HG02610 (cell line): ENCODE measurements at regions not wholly inside any gene's neighbourhood (a gene's known extent, or its start where the extent isn't known, plus 50 kb on each side); places are given as distances from the start of the nearest gene placed in this dataset.

Source experiments
- ATAC-seq: cut with Tn5 transposase; IDR thresholded peaks from one replicate; pipeline ENCODE4 v1.9.1; 2021; ENCODE audit warnings: mild to moderate bottlenecking, moderate library complexity; ENCODE audit not compliant: unreplicated experiment

DNA sequence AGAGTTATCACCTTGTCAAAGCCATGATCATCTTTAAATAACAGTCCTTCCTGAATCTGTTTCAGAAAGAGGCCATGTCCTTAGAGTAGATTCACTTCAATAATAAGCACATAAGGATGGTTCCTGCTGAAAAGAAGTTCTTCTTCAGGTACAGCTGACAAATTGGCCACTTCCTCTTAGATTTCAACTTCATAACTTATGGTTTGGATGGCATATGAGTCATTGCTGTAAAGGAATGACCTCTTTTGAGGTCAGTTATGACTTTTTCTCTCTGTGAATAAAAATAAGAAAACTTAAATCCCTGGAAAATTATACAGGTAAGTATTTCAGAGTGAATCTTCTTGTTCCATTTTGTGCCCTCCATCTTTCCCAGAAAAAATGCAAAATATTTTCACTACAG, 555.3 kb upstream of the ZNF462 start:
- ATAC-seq = no peak

DNA sequence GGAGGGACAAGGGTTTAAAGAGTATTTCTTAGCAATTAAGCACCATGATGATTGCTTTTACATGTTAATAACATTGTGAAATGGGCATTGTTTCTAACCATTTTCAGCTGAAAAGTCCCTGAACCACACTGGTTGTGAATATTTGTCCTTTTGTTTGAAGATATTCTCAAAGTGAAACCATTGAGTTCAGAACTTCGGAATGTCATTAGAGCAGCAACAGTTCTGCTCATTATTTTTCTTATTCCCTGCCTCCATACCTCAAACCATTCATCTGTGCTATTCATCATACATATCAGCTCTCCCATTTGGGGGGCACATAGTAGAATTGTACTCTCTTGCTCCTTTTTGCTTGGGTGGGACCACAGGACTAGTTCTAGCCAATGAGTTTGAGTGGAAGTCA, 553.0 kb upstream of the ZNF462 start:
- no peak for ATAC-seq

DNA sequence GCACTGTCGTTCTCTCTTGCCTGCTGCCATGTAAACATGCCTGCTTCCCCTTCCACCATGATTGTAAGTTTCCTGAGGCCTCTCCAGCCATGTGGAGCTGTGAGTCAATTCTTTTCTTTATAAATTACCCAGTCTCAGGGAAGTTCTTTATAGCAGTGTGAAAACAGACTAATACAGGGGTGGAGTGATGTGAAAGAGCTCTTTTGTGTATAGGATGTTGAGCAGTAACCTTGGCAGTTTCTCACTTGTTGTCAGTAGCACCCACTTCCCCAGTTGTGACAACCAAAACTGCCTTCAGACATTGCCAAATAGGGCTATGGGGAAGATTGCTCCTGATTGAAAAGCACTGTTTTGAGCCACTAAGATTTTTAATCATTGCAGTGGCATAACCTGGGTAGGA, 552.2 kb upstream of the ZNF462 start:
- ATAC-seq = no peak

DNA sequence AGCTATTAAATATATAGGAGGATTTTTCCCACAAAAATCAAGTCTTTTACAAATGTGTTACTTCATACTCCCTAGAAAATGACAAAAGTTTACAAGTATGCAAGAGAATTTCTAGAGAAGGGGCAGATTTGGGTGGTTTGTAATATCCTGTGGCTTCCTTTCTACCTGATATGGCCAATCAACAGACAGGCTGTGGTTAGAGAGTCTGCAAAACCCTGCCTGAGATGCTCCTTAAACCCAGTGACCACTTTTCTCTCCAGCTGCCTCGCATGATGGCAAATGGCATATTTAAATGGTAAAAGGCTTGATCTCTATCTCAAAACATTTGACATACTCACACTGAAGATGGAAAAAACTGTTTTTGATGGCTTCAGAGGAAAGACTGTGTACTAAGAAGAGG, 550.1 kb upstream of the ZNF462 start:
- ATAC-seq = no peak

DNA sequence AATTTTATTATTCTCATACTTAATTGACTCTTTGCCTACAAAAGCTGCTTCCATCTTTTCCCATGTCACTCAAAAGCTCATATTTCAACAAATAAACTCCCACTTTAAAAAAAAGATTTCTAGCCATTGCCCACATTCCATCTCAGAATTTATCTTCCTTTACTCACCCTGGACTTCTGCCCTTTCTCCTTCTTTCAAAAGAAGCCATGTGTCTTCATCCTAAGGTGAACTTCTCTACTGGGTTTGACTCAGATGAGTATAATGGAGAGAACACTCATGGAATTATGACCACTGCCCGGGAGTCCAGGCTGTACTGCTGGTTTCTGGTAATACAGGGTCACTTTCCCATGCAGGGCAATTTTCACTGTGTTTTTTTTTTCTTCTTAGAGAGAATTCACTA, 548.5 kb upstream of the ZNF462 start:
- no peak for ATAC-seq

DNA sequence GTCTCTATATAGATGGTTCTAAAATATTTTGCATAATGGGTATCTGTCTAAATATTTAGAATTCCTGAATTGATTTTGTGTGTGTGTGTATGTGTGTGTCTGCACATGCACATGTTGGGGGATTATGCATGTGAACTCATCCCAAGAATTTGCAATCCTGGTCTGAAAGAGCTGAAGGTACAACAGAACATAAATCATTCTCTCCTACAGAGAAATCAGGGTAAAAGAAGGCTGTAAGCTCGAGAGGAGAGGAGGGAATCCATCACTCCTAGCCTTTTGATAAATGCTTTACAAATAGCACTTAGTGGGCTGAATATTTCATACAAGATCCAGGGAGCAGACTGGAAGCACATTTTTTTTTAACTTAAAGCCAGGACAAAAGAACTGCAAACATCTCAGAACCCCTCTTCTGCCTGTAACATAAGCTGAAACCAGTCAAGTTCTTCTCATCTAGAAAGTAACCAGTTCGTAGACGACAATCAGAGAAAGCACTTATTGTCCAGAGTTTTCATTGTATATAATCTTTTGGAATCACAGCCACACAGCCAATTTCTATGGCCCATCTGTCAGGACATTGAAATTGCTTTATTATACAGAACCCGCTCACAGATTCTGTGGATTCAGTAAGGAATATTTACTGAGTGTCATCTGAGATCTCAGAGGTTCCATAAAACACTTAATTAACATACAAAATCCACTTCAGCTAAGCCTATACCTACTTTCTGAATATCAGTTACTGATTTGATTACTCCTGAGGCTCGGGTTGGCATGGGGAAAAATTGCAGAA, 541.4 kb upstream of the ZNF462 start:
- no peak for ATAC-seq

DNA sequence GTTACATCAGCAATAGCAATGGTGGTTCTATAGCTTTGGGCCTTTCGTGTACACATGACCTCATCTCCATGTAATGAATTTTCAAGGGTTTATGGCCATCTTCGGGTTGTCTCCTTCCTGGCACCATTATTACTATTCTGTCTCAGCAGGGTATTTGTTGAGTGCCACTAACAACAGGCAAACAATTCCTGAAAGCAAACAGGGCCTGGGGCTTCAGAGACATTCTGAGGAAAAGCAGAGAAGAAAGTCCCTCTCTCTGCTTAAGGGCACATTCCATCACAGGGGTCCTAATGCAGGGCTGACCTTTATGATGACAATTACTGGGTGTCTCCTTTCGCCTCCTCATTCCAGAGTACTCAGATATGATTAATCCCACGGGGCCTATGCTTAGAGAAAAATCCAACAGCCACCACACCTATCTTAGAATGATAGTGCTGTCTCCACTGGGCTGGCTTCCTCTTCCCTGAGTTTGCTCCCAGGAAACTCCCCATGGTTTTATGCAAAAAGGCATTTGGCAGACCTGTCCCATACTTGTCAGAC, 540.2 kb upstream of the ZNF462 start:
- no peak for ATAC-seq

DNA sequence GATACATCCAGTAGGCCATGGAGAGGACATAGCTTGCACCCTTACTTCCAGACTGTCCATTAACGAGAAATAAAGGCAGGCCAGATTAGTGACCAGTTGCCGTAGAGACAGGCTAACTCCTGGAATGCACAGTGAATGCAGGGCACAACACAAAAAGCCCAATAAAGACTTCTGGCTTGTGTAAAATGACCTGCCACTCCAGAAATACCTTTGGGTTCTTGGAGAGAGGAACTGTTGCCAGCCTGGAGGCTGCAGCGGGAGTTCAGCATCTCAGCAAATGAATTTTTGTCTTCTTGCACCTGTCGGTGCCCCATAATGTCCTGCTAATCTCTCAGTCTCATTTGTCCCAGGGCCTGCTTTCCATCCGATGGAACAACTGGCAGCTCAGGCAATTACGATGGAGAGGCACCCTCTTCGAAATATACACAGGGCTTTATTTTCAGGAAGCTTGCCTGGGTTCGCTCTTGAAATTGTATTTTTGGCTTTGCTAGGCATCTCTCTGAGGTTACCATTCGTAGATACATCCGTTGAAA, 538.8 kb upstream of the ZNF462 start:
- ATAC-seq = no peak

DNA sequence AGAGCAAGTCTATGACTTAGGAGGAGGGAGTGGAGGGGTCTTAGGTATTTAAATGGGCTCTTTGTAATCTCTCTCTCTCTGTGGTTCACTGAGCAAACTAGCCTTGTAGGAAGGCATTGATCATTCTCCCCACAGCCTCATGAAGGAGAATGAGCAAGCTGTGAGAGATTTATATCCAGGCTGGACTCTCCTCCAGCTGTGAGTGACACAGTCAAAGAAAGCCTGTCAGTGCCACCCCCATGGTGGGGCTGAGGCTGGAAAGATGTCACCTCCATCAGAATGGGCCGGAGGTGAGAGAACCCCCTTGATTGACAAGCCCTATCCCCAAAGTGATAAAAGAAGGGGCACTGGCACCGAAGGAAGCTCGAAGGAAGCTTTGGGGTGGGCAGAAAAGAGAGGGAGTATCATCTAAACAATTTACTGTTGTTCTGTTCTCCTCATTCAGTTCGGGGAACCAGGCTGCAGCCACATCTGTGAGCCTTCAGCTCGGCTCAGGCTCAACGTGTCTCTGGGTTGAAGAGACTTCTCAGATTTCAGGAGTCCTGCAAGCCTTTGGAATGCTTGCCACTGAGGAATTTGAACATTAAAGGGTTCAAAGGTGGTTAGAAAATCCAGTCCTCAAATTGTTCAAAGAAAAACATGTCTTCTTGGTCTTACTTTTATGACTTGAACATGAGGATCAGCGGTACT, 538.2 kb upstream of the ZNF462 start:
- no peak for ATAC-seq

DNA sequence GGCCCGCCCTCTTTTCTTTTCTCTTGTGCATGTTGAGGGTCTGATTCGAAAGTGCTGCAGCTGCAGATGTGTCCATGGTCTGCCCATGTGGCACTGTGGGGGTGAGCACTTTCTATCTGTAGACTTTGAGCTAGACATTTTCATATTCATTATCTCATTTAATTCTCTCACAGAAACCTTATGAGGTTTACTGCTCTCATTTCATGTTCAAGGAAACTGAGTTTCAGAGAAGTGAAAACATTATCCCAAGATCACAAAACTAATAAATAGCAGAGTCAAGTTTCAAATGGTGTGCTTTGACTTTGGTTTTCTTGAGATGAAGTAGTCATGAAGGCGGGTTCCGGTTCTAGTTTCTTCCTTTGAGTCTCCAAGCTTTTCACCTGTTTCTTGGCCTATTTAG, 536.5 kb upstream of the ZNF462 start:
- ATAC-seq = no peak

DNA sequence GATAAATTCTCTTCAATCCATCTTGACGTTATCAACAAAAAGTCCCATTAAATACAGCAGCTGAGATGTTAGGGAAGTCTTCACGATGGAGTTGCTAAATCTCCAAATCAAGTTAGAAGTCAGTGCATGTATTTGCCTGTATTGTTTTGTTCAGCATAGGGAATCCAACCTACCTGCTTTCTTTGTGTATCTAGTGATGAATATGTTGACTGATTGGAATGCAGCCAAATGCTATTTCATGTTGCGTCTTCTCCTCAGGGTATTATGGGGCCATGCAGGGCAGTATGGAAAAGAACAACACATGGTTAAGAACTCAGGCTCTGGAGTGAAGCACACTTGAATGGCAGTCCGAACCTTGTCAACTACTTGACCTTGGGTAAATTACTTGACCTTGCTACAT, 529.5 kb upstream of the ZNF462 start:
- no peak for ATAC-seq

DNA sequence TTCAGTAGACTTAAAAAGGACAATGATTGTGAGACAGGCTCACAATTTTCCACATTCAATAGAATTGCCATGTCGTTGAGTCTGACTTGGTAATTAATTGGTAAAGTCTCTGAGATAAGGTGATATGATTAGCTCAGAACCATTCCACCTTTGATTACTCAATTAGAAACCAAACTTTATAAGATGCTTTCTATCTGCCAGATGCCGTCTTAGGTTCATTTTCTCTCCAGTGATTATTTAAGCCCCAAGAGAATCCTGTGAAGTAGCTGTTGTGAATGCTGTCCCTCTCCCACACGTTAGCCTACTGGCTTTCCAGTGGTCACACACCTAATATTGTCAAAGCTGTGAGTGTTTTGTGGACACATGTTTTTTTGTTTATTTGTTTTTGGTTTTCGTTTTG, 528.9 kb upstream of the ZNF462 start:
- no peak for ATAC-seq

DNA sequence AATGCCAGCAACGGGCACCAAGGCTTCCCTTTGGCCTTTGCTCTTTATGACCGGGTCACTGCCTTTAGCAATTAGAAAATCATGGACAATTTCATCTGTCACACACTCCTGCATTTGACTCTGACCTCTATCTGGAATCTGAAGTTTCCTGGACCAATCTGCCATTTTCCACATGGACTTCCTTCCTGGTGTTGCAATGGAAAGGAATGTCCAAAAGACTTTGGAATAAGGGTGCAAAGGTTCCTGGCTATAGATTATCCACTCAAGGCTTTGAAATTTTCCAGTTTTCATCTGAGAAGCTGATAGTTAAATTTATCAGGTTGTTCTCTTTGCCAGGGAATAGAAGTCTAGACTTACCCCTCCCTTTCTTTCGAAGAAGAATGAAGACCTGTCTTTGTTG, 523.1 kb upstream of the ZNF462 start:
- ATAC-seq = no peak

DNA sequence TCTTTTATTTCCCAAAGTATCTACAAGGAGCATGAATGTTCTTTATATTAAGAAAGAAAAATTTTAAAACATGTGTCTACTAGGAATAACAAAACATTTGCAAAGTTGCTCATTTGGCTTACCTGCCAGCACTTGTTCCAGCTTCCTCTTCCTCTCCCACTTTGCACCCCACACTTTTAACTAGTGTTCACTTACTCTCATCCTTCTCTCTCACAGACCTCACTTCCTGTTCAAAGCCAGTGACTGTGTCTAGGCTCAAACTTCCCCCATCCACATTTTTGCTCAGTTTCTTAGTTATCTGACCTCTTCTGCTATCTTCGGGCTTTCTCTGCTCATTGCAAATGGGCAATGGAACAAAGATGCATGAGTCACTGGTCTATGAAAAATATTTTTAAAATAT, 512.2 kb upstream of the ZNF462 start:
- no peak for ATAC-seq

DNA sequence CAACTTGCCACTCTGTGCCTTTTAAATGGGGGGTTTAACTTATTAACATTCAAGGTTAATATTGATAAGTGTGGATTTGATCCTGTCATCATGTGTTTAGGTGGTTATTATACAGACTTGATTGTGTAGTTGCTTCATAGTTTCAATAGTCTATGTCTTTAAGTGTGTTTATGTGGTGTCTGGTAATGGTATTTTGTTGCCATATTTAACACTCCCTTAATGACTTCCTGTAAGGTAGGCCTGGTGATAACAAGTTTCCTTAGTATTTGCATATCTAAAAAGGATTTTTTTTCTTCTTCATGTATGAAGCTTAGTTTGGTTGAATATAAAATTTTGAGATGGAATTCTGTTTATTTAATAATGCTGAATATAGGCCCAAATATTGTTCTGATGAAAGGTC, 506.0 kb upstream of the ZNF462 start:
- no peak for ATAC-seq

DNA sequence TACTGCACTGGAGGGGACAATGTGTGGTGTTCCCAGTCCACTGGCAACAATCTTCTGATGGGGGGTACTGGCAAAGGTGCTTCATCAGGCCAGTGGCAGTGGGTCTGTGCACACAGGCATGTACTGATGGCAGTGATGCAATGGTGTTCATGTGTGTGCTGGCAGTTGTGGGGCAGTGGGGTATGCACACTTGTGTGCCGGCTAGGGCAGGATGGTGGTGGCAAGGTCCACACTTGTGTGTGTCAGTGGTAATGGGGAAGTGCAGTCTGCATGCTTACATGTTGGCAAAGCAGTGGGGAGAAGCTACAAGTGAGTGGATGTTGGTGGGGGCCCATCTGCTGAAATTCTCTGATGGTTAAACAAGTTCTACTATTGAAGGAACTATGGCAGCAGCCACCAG, 504.6 kb upstream of the ZNF462 start:
- no peak for ATAC-seq

DNA sequence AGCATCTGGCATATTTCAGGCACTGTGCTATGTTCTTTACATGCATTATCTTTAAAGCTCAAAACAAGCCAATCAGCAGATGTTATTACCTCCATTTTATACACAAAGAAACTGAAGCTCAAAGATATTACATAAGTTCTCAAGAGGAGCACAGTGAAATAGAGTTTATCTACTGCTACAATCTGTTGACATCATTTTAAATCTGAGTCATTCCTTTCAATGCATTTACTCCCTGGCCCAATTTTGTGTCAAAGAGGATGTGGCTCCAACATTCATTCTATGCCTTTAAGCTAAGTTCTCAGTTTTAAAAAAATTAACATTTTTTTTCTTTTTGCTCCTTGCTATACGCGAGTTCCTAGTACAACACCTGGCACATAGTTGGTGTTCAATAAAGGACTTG, 486.3 kb upstream of the ZNF462 start:
- ATAC-seq = no peak

DNA sequence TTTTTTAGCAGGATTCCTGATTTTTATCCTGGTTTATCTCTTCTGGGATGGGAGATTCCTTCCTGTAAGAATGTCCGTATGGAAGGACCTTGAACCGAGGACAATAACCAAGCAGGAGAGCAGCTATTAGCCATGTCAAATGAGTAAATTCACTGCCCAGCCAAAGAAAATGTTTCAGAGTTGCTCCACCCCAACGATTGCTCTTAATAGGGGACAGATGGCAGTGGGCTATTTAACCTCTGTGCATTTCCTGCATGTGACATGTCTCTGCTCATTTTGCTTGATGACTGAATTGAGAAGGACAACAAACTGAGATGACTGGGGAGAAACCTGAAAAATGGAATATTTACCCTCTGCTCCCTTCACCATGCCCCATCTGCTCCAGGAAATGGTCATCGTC, 479.9 kb upstream of the ZNF462 start:
- no peak for ATAC-seq

DNA sequence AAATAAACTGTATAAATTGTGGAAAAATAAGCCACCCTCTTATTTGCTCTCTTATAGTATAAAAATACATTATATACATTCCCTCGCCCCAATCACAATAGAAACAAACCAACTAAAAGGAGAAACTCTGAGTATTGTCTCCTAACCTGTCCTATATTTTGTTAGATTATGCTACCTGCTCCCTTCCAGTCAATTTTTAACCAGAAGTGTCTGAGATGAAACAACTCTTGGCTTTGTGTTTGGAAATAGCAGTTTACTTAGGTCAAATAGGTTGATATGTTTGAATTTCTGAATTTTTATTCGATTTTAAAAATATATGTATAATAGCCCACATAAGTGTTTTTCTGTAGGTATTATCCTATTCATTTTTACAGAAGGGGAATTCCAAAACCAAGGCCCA, 475.0 kb upstream of the ZNF462 start:
- no peak for ATAC-seq

DNA sequence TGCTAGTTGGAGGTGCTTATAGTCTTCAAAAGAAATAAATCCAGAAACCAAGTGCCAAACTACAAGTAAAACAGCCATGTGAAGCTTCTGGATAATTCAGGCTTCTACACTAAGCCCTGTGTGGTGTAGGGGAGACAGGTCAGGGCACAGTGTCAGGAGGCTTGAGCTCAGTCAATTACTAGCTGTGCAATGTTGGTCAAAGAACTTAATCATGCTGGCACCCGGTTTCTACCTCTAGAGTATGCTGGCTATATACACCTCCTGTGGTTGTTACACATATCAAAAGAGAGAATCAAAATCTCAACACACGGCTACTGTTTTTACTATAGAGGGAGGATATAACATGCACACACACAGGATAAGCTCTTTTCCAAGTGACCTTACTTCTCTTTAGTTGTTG, 469.7 kb upstream of the ZNF462 start:
- no peak for ATAC-seq

DNA sequence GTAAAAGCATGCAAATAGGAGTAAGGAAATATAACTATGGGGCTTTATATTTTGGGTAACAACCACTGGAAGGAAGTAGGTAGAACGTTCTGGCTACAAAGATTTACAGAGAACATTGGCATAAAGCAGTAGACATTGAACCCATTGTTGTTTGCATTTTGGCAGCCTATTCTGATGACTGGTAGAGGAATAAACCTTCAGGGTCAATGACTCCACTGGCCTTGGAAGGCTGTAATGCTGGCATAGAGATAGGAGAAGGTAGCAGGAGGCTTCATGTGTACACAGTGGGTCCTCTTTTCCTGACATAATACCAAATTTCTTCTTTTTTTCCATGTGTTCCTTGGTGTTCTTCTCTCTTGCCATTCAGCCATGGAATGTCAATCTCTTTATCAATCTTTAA, 462.8 kb upstream of the ZNF462 start:
- no peak for ATAC-seq

DNA sequence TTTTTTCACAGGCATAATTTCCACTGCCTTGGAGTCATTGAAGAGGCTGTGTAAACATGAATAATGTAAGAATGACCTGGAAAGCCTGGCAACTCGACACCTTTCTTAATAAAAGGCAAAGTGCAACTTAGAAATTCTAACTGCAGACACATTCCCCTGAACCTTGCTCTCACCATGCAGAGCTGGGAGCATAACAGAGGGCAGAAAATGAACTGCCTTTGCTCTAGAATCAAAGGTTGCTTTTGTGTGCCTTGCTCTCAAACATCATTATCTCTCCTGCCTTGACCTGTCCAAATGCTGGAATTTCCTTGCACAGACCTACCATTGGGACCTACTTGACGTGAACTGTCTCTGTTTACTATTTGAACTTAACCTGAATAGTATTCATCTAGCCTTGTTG, 462.0 kb upstream of the ZNF462 start:
- no peak for ATAC-seq
